HG03469 (cell line): ENCODE measurements at regions not wholly inside any gene's neighbourhood (a gene's known extent, or its start where the extent isn't known, plus 50 kb on each side); places are given as distances from the start of the nearest gene placed in this dataset.

Experiments
- ATAC-seq: cut with Tn5 transposase; IDR thresholded peaks from one replicate; pipeline ENCODE4 v1.9.1; 2021; ENCODE audit warnings: mild to moderate bottlenecking, moderate library complexity, moderate number of reproducible peaks; ENCODE audit not compliant: unreplicated experiment

DNA sequence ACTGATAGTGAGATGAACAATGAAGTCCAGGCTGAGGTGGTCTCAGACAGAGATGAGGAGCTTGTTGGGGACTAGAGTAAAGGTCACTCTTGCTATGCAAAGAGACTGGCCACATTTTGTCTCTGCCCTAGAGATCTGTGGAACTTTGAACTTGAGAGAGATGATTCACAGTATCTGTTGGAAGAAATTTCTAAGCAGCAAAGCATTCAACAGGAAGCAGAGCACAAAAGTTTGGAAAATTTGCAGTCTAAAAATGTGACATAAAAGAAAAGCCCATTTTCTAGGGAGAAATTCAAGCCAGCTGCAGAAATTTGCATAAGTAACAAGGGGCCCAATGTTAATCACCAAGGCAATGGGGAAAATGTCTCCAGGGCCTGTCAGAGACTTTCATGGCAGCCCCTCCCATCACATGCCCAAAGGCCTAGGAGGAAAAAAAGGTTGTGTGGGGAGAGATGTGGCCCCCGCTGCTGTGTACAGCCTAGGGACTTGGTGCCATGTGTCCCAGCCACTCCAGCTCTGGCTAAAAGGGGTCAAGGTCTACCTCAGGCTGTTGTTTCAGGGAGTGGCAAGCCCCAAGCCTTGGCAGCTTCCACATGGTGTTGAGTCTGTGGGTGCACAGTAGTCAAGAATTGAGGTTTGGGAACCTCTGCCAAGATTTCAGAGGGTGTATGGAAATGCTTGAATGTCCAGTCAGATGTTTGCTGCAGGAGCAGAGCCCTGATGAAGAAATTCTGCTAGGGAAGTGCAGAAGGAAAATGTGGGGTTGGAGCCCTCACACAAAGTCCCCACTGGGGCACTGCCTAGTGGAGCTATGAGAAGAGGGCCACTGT lies 262.8 kb downstream of the DKK2 start:
- no peak for ATAC-seq

- ATAC-seq, result no peak
Observed at GRCh38 chr4:106767991-106768390, 268.1 kb downstream of the DKK2 start.

GRCh38 chr4:106766519-106766918 lies 269.6 kb downstream of the DKK2 start:
- ATAC-seq, result no peak

DNA sequence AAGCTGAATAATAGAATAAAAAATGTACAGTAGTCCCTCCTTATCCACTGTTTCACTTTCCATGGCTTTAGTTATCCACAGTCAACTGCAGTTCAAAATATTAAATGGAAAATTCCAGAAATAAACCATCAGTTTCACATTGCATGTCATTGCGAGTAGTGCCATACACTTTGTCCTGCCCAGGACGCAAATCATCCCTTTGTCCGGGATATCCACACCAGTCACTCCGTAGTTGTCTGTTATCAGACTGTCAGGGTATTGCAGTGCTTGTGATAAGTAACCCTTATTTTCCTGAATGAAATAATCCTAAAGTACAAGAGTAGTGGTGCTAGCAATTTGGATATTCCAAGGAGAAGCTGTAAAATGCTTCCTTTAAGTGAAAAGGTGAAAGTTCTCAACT lies 271.3 kb downstream of the DKK2 start:
- no peak for ATAC-seq

- ATAC-seq, result no peak
Observed at GRCh38 chr4:106762666-106763443, 273.3 kb downstream of the DKK2 start.

DNA sequence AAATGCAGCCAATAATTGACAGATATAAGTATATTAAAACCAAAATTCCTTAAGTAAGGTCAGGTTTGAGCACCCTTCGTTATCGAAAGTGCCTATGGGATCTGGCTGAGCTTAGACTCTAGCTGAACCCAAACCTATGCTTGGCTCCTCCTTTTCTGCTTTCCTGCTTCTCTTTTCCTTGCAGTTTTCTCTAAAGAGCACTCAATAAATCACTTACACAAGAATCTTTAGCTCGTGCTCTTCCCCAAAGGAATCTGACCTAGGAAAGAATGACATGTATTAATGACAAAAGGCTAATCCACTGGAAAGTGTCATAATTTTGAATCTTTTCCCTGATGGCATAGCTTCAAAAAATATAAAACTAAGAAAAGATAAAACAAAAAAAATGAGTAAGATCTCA lies 282.7 kb downstream of the DKK2 start:
- ATAC-seq, result no peak

GRCh38 chr4:106746451-106746850 lies 289.7 kb downstream of the DKK2 start:
- ATAC-seq, result no peak

DNA sequence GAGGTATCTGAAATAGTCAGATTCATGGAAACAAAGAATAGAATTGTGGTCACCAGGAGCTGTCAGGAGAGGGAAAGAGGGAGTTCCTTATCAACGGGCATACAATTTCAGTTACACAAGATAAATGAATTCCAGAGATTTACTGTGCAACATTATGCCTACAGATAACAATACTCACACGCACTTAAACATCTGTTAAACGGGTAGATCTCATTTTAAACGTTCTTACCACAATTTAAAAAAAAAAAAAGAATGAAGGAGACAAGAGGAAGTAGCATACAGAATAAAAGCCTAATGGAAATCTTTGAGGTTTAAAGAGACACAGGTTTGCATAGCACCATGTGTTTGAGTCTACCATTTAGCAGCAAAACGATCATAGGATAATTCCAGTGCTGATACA lies 298.0 kb downstream of the DKK2 start:
- no peak for ATAC-seq

DNA sequence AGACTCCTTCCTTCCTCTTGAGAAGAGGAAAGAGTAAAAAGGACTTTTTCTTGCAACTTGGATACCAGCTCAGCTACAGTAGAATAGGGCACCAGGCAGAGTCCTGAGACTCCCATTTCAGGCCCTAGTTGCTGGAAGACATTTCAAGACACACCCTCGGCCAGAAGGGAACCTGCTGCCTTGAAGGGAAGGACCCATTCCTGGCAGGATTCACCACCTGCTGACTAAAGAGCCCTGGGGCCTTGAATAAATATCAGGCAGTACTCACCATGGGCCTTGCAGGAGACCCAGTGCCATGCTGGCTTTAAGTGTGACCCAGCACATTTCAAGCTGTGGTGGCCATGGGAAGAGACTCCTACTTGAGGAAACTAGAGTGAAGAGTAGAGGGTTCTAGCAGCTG lies 317.6 kb downstream of the DKK2 start:
- ATAC-seq, result no peak

GRCh38 chr4:106717091-106717490 lies 319.0 kb downstream of the DKK2 start:
- ATAC-seq, result no peak

GRCh38 chr4:106715825-106716224 lies 320.3 kb downstream of the DKK2 start:
- ATAC-seq, result no peak

GRCh38 chr4:106708464-106708816 lies 327.7 kb downstream of the DKK2 start:
- ATAC-seq, result no peak

- no peak for ATAC-seq
Observed at GRCh38 chr4:106707776-106708463, 328.2 kb downstream of the DKK2 start.

DNA sequence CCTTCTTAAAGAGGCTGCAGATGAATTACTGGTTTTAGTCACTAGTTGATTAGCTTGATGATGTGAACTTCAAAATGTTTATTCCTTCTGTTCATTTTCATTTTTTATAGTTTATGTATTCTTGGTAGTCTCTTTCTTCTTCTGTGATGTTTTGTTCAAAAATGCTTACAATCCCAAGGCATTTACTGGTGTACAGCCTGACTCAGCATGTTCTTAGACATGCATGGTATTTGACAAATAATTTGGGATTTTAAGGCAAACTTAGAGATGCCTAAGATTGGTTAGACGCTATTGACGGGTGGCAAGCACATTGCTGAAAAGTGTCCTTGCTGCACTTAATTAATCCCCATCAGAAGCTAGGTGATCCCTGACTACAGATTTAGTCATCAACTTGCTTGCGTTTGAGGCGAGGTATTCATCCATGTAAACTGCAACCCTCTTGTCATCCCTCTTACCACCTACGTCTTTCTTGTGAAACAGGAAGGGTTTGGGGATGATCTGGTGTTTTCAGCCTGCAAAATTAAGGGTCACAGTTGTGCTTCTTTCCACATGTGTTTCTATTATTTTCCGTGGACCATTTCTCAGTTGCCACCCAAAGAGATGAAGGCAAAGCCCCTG lies 331.8 kb downstream of the DKK2 start:
- ATAC-seq, result no peak

DNA sequence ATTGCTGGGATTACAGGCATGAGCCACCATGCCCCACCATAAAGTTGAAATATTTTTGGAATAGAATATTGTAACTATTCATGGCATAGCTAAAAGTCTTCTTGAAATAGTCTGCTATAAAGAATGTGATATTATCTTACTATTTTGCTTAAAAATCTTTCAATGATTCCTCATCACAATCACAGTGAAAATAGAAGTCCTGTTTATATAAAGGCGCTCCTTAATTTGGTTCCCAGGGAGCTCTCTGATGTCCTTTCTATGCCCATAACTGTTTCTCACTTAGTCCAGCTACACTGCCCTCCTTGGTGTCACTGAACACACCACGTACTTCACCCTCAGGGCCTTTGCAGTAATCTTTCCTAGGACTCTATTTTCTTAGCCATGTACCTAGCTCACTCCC lies 331.7 kb upstream of the GIMD1 start:
- no peak for ATAC-seq

- ATAC-seq, result no peak
Observed at GRCh38 chr4:106698621-106699195, 330.1 kb upstream of the GIMD1 start.

DNA sequence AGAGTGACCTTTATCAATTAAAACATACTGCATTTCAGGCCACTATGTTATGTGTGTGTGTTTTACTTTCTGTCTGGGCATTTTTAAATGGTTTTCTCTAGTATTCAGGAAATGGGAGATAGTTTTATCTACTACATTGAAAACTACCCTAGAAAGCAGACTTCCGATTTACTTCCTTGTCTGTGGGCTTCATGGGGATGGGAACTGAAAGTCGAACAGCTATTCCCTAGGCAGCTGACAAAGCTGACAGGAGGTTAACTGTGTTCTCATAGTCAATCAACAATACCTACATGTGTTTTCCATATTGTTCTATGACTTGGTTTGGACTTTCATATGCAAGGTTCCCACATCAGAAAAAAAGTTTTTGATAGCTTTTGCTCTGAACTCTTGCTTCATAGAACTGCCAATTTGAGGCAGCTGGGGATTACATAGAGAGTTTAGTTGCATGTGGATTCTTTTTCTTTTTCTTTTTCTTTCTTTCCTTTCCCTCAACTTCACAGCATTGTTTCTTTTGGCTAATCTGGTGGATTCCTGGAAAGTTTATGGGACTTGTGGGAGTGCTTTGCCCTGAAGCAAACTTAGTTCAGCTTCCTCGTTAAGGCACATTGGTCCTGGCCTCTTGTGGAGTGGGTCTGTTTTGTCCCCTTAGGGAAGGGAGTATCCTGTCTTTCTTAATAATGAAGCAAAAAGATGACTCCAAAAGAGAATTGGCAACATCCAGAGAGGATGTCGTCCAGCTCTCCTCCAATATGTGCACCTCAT lies 327.1 kb upstream of the GIMD1 start:
- no peak for ATAC-seq

- no peak for ATAC-seq
Observed at GRCh38 chr4:106694232-106694631, 325.7 kb upstream of the GIMD1 start.

- no peak for ATAC-seq
Observed at GRCh38 chr4:106691749-106692148, 323.2 kb upstream of the GIMD1 start.

DNA sequence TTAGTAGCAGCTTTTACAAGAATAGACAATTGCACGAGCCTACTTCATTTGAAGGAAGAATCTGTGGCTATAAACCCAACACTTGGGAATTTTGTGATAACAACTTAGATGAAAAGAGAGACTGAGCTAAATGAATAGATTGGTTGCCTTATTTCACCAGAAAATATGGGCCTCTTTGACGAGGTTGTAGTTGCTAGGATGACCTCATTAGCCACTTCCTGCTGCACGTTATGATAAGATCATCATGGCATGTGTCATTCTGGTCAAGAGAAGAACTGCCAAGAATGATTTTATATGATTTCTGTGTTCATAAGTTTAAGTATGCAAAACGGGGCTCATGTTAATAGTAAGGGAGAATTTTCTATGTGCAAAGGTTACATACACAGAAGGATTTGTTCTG lies 321.9 kb upstream of the GIMD1 start:
- ATAC-seq, result no peak
